NCI-H345 treated with DMSO at 0.1 percent for 48 hours (cell line): ENCODE measurements at regions not wholly inside any gene's neighbourhood (a gene's known extent, or its start where the extent isn't known, plus 50 kb on each side); places are given as distances from the start of the nearest gene placed in this dataset.
A peak's percentile ranks its signal among the peaks of the same experiment; 100 is the strongest.

Experiments used
- DNase-seq: peaks from one replicate; lab custom pipeline; 2025; ENCODE audit not compliant: unreplicated experiment; lab: John Stamatoyannopoulos, UW

- no peak for DNase-seq
Observed at GRCh38 chrX:39927380-39927779, 170.4 kb downstream of the BCOR start.

DNA sequence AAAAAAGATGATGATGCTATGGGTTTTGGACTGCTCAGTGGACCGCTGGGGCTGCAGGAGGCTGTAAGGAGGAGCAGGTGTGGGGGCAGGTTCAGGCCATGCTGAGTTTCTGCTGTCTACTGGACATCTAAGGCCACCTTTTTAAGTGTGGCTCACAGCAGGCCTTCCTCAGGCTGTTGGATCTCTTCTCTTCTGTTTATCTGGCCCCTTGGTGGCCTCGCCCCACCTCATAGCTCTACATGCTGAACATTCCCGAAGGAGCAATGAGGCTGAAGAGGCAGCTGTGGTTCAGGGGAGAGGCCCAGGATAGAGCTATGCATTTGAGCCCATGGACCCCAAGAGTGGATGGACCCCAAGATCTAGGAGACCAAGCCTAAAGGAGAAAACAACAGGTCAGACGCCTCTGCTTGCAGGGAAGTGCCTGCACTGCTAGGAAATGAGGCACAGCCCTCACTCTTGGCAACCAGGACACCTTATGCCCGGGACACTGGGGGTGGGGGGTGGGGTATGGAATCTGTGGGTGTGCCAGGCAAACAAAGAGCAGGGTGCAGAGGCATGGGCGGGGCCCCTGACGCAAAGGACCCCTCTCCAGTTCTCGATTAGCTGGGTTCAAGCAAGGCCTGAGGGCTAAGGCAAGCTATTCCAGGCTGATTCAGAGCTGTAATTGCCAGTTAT, 168.9 kb downstream of the BCOR start:
- DNase-seq: no peak

DNA sequence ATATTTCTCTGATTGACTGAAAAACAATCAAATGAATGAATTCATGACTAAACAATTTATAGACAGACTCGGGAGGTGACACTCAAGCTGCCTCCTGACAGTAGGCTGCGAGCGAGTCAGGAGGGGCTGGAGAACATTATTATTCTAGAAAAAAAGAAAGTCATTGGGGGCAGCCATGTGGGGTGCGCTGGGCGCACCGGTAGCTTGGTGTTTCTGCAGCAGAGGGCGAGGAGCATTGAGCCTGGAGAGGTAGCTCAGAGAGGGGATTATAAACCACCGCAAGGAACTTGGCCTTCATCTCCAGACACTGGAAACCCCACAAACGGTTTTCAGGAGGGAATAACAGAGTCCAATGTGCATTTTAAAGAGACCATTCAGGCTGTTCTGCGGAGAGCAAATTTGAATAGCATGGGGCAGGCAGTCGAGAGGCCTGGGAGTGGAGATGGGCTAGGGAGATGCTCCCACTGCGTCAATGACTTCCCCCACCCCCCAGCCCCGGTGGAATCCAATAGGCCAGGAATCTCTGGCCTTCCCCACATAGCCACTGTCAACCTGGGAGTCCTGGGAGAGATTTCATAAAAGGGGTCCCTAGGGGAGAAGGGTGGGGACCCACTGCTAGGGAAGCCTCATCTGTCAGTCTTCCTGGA, 168.3 kb downstream of the BCOR start:
- DNase-seq: no peak

DNA sequence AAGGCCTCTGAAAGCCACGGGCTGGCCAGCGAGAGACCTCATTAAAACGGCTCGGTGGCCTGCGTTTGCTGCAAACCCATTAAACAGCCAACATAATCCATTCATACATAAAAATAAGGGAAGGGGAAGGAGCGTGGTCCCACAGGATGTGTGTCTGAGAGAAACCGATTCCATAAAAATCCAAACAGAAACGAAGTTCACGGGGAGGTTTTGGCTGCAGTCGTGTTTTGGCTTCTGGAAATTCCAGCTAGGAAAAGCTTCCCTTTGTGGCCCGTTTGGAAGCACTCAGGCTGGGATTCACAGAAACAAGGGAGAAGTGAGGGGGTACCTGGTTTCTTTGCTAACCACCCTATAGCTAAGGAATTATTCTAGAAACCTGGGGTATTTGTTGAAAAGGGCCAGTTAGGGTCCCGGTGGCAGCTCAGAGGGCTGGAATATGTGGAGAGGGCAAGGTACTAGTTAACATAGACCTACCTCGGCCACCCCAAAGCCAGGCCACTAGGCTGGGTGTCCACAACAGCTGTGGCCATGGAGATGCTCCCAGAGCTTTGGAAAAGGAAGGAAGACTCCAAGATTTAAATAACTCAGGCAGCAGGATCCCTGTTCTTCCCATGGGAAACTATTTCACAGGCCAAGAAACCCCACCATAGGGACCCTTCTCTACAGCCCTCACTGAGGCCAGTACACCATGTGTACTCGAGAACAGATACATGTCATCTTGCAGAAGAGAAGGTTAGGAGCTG, 166.8 kb downstream of the BCOR start:
- no peak for DNase-seq

- no peak for DNase-seq
Observed at GRCh38 chrX:39931529-39932282, 166.1 kb downstream of the BCOR start.

GRCh38 chrX:39935411-39936064, 162.2 kb downstream of the BCOR start:
- DNase-seq: no peak

- no peak for DNase-seq
Observed at GRCh38 chrX:39936886-39937770, 160.6 kb downstream of the BCOR start.

DNA sequence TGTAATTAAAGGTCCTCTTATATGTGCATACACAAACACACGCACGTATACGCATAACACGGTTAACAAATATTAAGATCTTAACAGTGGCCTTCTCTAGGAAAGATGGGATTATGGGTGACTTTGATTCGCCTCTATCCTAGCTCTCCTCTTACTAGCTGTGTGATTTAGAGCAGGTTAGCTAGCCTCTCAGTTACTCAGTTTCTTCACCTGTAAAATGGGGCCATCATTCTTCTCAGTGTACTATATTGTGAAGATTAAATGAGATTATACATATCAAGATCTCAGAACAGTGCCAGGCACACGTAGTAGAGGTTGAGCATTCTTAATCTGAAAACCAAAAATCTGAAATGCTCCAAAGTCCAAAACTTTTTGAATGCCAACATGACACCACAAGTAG, 159.3 kb downstream of the BCOR start:
- DNase-seq: no peak

GRCh38 chrX:39939678-39940077, 158.1 kb downstream of the BCOR start:
- no peak for DNase-seq

DNA sequence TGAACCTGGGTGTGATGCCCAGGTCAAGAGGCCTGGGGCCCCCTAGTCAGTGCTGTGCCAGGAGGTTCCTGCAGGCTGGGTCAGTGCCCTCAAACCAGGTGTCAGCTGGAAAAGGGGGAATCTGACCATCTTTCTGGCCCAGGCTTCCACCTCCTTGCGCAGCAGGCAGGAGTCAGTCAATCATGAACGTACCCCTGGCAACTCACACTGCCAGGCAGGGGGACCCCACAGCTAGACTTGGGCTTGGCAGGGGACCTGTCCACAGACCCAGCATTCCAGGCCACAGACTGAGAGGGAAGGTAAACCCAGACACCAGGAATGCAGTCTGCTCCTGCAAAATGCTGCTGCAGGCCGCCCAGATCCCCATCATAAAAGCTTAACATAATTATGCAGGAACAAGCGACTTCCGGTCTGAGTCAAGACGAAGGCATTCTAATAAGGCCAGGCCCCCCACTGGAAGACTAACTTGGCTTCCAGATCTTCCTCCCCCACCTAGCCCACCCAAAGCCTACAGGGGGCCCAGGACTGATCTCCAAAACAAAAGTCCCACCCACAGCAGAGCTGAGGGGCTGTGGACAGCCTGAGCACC, 156.3 kb downstream of the BCOR start:
- DNase-seq: peak; percentile 62

DNA sequence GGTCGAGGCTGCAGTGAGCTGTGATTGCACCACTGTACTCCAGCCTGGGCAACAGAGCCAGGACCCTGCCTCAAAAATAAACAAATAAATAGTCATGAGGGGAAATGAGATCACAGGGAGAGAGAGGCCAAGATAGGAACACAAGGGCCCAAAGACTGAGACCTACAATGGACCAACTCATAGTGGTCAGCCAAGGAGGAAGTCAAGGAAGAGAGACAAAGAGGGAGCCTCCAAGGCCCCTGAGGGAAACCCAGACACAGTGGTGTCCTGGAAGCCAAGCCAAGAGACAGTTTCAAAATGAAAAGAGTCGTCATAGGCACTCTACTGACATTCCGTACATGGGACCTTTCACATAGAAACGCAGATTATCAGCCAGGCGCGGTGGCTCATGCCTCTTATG, 153.3 kb downstream of the BCOR start:
- no peak for DNase-seq

DNA sequence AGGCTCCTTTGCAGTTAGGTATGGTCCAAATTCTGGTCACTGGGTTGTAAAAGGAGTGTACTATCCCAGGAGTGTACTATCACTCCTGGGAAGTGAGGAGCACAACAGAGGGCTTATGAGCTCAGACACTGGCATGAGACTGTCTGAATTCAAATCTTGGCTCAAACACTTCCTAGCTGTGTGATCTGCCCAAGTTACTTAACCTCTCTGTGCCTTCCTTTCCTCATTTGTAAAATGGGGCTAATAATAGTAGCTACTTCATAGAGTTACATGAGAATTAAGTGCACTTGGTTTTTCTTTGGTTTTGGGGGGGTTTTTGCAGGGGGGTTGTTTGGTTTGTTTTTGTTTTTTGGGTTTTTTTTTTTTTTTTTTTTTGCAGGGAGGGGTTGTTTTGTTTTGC, 152.0 kb downstream of the BCOR start:
- no peak for DNase-seq

DNA sequence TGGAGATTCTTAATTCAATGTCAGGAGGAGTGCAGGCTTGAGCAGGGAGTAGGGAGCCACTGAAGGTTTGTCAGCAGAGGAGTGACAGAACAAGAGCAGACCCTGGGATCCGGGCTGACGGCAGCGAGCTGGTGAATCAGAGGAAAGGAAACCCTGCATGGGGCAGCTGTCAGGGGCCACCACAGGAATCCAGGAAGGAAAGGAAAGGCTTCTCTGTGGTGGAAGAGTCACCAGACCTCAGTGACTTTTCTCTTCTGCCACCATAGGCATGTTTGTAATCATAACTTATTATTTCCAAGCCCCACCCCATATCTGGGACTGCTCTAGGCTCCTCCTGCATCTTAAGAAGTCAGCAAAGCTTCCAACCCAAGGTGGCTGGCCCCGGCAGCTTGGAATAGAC, 150.9 kb downstream of the BCOR start:
- no peak for DNase-seq

DNA sequence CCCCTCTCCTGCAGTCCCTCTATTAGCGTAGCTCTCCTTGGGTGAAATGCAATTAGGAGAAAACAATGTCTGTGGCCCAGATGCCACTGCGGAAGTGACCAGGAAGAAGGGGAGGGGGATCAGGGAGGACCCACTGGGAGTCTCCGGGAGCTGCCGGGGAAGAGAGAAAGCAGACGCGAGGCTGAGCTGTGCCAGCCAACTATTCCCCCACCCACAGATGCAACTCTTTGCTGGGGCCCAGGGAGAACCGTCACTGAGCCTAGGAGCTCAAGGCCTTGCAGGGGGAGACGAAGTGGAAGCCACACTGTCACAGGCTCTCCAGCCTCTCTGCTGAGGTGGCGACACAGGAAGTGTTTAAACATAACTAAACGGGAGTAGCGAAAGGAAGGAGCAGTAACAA, 149.2 kb downstream of the BCOR start:
- no peak for DNase-seq

- no peak for DNase-seq
Observed at GRCh38 chrX:39950018-39950688, 147.6 kb downstream of the BCOR start.

DNA sequence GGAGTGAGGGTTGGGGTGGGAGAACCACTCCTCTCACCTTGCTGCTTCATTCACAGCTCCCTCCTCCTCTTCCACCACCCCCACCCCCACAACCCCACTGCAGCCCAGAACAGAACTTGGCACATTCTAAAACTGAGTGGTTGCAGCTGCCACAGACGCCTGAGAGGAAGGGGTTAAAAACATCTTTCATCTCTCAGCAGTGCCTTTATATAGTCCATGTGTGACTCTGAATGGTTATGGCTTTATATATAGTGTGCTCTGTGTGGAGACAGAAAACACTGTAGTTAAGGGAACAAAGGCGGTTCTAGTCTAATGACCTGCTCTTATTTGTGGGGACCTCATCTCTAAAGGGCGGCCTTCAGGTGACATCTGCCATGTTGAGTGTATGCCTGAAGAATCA, 144.8 kb downstream of the BCOR start:
- no peak for DNase-seq

- no peak for DNase-seq
Observed at GRCh38 chrX:39953879-39954278, 143.9 kb downstream of the BCOR start.

DNA sequence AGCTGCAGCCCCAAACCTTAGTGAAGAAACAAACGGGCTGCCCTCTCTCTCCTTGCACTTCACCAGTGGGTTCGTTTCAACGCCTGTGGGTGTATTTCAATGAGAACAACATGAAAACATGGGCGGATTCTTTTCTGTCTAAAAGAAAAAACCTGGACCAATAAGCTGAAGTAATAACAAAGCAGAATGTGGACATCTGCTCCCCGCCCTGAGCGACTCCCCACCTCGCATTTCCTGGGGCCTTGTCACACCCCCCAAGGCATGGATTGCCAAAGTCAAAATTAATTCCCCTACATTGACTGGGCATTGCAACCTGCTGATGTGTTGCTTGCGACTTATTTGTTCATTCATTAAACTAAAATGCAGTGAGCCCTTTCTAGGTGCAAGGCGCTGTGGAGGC, 142.9 kb downstream of the BCOR start:
- DNase-seq: no peak

GRCh38 chrX:39955625-39956024, 142.1 kb downstream of the BCOR start:
- no peak for DNase-seq
